Endothelial cell of umbilical vein (primary cell): ENCODE measurements at regions not wholly inside any gene's neighbourhood (a gene's known extent, or its start where the extent isn't known, plus 50 kb on each side); places are given as distances from the start of the nearest gene placed in this dataset.

Source experiments
- EZH2 ChIP-seq: IDR thresholded peaks from 2 replicates; pipeline ENCODE4 v1.6.1; 2012; ENCODE audit warnings: borderline replicate concordance, low read depth, mild to moderate bottlenecking, moderate library complexity, low read length, inconsistent platforms; ENCODE audit not compliant: severe bottlenecking
- MYC ChIP-seq: IDR thresholded peaks from one replicate; pipeline ENCODE4 v1.6.1; 2011; ENCODE audit warnings: mild to moderate bottlenecking, low read depth, low read length
- POLR2A ChIP-seq: IDR thresholded peaks from 2 replicates; pipeline ENCODE4 v1.6.1; 2012; ENCODE audit warnings: low read depth, mild to moderate bottlenecking, control low read depth, low read length
- POLR2AphosphoS5 ChIP-seq: IDR thresholded peaks from 2 replicates; pipeline ENCODE4 v1.6.1; 2012; ENCODE audit warnings: low read depth, mild to moderate bottlenecking, control low read depth, low read length, moderate library complexity; ENCODE audit not compliant: insufficient read depth
- TF ChIP-seq, protein P1 (sequence below), 2 donors: IDR thresholded peaks; 1 replicate in 1 of 2; 2 replicates in 1 of 2; pipeline ENCODE4 v1.5.1; 2011; ENCODE audit warnings: low read length in 2 of 2, mild to moderate bottlenecking in 2 of 2, moderate library complexity in 2 of 2, control low read depth in 1 of 2, inconsistent platforms in 1 of 2, low read depth in 1 of 2; ENCODE audit not compliant: insufficient read depth in 1 of 2; ENCODE audit errors: extremely low read depth in 1 of 2
- TF ChIP-seq, protein P2 (sequence below): IDR thresholded peaks from 2 replicates; pipeline ENCODE4 v1.6.1; 2011; ENCODE audit not compliant: insufficient read depth, insufficient read length

DNA sequence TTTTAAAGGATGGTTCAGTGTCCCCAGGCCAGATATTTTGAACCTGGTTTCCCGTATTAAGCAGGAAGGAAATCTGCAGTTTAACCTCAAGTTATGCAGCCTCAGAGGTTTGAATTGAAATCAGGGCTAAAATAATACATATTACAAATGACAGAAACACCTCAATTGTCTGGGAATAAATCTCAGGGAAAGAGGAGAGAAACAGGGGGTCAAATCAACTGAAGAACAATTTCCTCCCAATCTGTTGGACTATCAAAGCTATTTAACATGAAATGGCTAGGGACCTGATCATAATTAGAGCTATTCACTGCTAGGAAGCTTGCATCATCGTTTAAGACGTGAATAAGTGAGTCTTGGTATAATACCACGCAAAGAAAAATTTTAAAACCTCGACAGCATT lies 150.0 kb upstream of the ARHGAP28 start:
- TF ChIP-seq, protein P1, sequence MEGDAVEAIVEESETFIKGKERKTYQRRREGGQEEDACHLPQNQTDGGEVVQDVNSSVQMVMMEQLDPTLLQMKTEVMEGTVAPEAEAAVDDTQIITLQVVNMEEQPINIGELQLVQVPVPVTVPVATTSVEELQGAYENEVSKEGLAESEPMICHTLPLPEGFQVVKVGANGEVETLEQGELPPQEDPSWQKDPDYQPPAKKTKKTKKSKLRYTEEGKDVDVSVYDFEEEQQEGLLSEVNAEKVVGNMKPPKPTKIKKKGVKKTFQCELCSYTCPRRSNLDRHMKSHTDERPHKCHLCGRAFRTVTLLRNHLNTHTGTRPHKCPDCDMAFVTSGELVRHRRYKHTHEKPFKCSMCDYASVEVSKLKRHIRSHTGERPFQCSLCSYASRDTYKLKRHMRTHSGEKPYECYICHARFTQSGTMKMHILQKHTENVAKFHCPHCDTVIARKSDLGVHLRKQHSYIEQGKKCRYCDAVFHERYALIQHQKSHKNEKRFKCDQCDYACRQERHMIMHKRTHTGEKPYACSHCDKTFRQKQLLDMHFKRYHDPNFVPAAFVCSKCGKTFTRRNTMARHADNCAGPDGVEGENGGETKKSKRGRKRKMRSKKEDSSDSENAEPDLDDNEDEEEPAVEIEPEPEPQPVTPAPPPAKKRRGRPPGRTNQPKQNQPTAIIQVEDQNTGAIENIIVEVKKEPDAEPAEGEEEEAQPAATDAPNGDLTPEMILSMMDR (IDR thresholded peaks at IDR 0.05; ENCODE audit: extremely low read depth in 1 of 2, insufficient read depth in 1 of 2, low read depth in 1 of 2, low read length in 2 of 2): no peak
- TF ChIP-seq EZH2 (no peak), POLR2AphosphoS5 (no peak), POLR2A (no peak), MYC (no peak)
- TF ChIP-seq, protein P2, sequence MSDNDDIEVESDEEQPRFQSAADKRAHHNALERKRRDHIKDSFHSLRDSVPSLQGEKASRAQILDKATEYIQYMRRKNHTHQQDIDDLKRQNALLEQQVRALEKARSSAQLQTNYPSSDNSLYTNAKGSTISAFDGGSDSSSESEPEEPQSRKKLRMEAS: no peak
